SK-N-SH (cell line): ENCODE measurements at regions not wholly inside any gene's neighbourhood (a gene's known extent, or its start where the extent isn't known, plus 50 kb on each side); places are given as distances from the start of the nearest gene placed in this dataset.

Experiments
- CTCF ChIA-PET: fragments of 300-600, 350-600 bp; formaldehyde crosslinking; extraction: SDS; loops from one replicate; lab custom pipeline; 2021; lab: Yijun Ruan, JAX
- POLR2A ChIA-PET: fragments of 350-600 bp; sonication (Branson Sonifier 250); formaldehyde crosslinking; extraction: SDS; loops from one replicate; lab custom pipeline; 2020; ENCODE audit warnings: antibody characterized with exemption, inconsistent platforms; lab: Yijun Ruan, JAX
- DNase-seq: peaks from one replicate; pipeline ENCODE4 v3.0.0; 2012
- H2AFZ ChIP-seq: fragments of 200-600 bp; sonication (generic); 2 replicates; pipeline ENCODE4 v1.8.1; 2016; ENCODE audit warnings: antibody characterized with exemption, mild to moderate bottlenecking, low read depth
- H3F3A ChIP-seq: fragments of 200-600 bp; sonication (generic); replicated peaks from 2 replicates; pipeline ENCODE3; 2016; ENCODE audit warnings: antibody characterized with exemption, mild to moderate bottlenecking; ENCODE audit not compliant: insufficient read depth
- H3K27ac ChIP-seq, 2 experiments: fragments of 200-500 bp in 1 of 2; fragments of 200-600 bp in 1 of 2; sonication (Bioruptor generic) in 1 of 2; sonication (generic), shearing (Covaris generic) in 1 of 2; 2 replicates each; pipeline versions ENCODE4 v1.5.1 to v1.6.1; 2014 to 2016; ENCODE audit warnings: low read depth in 2 of 2, inconsistent platforms in 1 of 2, low read length in 1 of 2, mild to moderate bottlenecking in 1 of 2, mixed read lengths in 1 of 2
- H3K27me3 ChIP-seq: fragments of 200-600 bp; sonication (generic), shearing (Covaris generic); 2 replicates; pipeline ENCODE4 v1.6.1; 2016; ENCODE audit warnings: mixed run types; ENCODE audit not compliant: insufficient read depth
- H3K36me3 ChIP-seq, 2 experiments: fragments of 200-500 bp in 1 of 2; fragments of 200-600 bp in 1 of 2; sonication (Bioruptor generic) in 1 of 2; sonication (generic) in 1 of 2; replicated peaks in 1 of 2; 2 replicates each; pipeline versions ENCODE3 to v1.5.1; 2014 to 2016; ENCODE audit warnings: low read length in 1 of 2, mild to moderate bottlenecking in 1 of 2; ENCODE audit not compliant: insufficient read depth in 2 of 2, control insufficient read depth in 1 of 2
- H3K4me1 ChIP-seq, 2 experiments: fragments of 200-500 bp in 1 of 2; fragments of 200-600 bp in 1 of 2; sonication (Bioruptor generic) in 1 of 2; sonication (generic), shearing (Covaris generic) in 1 of 2; 2 replicates each; pipeline versions ENCODE4 v1.5.1 to v1.6.1; 2014 to 2016; ENCODE audit warnings: low read depth in 1 of 2, low read length in 1 of 2, mixed run types in 1 of 2; ENCODE audit not compliant: insufficient read depth in 2 of 2, control insufficient read depth in 1 of 2
- H3K4me2 ChIP-seq: fragments of 200-600 bp; sonication (generic), shearing (Covaris generic); 2 replicates; pipeline ENCODE4 v1.6.1; 2017; ENCODE audit warnings: mixed run types
- H3K4me3 ChIP-seq, 2 experiments: fragments of 200-500 bp in 1 of 2; fragments of 200-600 bp in 1 of 2; sonication (Bioruptor generic) in 1 of 2; sonication (generic), shearing (Covaris generic) in 1 of 2; 2 replicates each; pipeline versions ENCODE4 v1.5.1 to v1.8.1; 2014 to 2016; ENCODE audit warnings: low read depth in 2 of 2, inconsistent platforms in 1 of 2, low read length in 1 of 2, mild to moderate bottlenecking in 1 of 2, mixed read lengths in 1 of 2, moderate library complexity in 1 of 2
- H3K79me2 ChIP-seq: fragments of 200-600 bp; sonication (generic); 2 replicates; pipeline ENCODE4 v1.8.1; 2017; ENCODE audit warnings: mild to moderate bottlenecking; ENCODE audit not compliant: insufficient read depth
- H3K9ac ChIP-seq: fragments of 200-600 bp; sonication (generic); 2 replicates; pipeline ENCODE4 v1.6.1; 2017; ENCODE audit warnings: mixed run types
- H3K9me2 ChIP-seq: fragments of 200-600 bp; sonication (generic); 2 replicates; pipeline ENCODE4 v1.6.1; 2017; ENCODE audit warnings: mixed run types
- H3K9me3 ChIP-seq: fragments of 200-600 bp; sonication (generic); 2 replicates; pipeline ENCODE4 v1.6.1; 2017; ENCODE audit warnings: mixed run types, mild to moderate bottlenecking, moderate library complexity
- H4K20me1 ChIP-seq: fragments of 200-600 bp; sonication (generic); 2 replicates; pipeline ENCODE4 v1.6.1; 2017; ENCODE audit warnings: mild to moderate bottlenecking, mixed run types; ENCODE audit not compliant: insufficient read depth
- EP300 ChIP-seq, 2 experiments: IDR thresholded peaks; 2 replicates each; pipeline versions ENCODE4 v1.4.0 to v1.6.1; 2012; ENCODE audit warnings: borderline replicate concordance in 1 of 2, low read depth in 1 of 2, low read length in 1 of 2
- FOSL2 ChIP-seq: IDR thresholded peaks from 2 replicates; pipeline ENCODE4 v1.4.0; 2012; ENCODE audit warnings: low read depth, mild to moderate bottlenecking, moderate library complexity, borderline replicate concordance
- FOXJ3 ChIP-seq: sonication (generic); formaldehyde crosslinking; IDR thresholded peaks from 2 replicates; pipeline ENCODE4 v1.5.1; 2020; ENCODE audit warnings: mild to moderate bottlenecking, missing genetic modification reagents
- GABPA ChIP-seq: IDR thresholded peaks from 2 replicates; pipeline ENCODE4 v1.4.0; 2012; ENCODE audit warnings: low read depth, mild to moderate bottlenecking
- JUND ChIP-seq: IDR thresholded peaks from 2 replicates; pipeline ENCODE4 v1.4.0; 2012
- NFIC ChIP-seq: IDR thresholded peaks from 2 replicates; pipeline ENCODE4 v1.4.0; 2012; ENCODE audit warnings: borderline replicate concordance
- NRF1 ChIP-seq: IDR thresholded peaks from 2 replicates; pipeline ENCODE4 v1.6.1; 2012; ENCODE audit warnings: low read depth, mild to moderate bottlenecking, low read length
- PBX3 ChIP-seq: IDR thresholded peaks from 2 replicates; pipeline ENCODE4; 2012
- RAD21 ChIP-seq: IDR thresholded peaks from 2 replicates; pipeline ENCODE4 v1.6.1; 2012; ENCODE audit warnings: mild to moderate bottlenecking, low read length
- RFX5 ChIP-seq: IDR thresholded peaks from 2 replicates; pipeline ENCODE4 v1.6.1; 2012; ENCODE audit warnings: mild to moderate bottlenecking, improper control_type of control experiment, low read length
- TCF12 ChIP-seq: IDR thresholded peaks from 2 replicates; pipeline ENCODE4 v1.4.0; 2012
- USF2 ChIP-seq: fragments of 150-350 bp; IDR thresholded peaks from 2 replicates; pipeline ENCODE4 v1.6.1; 2017; ENCODE audit warnings: antibody characterized with exemption, low read length, low read depth, borderline replicate concordance
- ZBTB33 ChIP-seq: IDR thresholded peaks from 2 replicates; pipeline ENCODE4 v1.4.0; 2012; ENCODE audit warnings: low read depth, borderline replicate concordance
- WGBS: methylation state at CpG from one replicate; pipeline ENCODE4 v1.1.6; 2017; ENCODE audit warnings: low lambda C conversion rate; 5-methylcytosine and 5-hydroxymethylcytosine counted together
- TF ChIP-seq, protein P1 (sequence below): IDR thresholded peaks from 2 replicates; pipeline ENCODE4 v1.4.0; 2012; ENCODE audit warnings: low read depth, borderline replicate concordance
- TF ChIP-seq, protein P2 (sequence below): IDR thresholded peaks from 2 replicates; pipeline ENCODE4 v1.4.0; 2012; ENCODE audit warnings: low read depth

- H3K4me2 ChIP-seq, result no peak overlapping the region
- CTCF ChIA-PET, result interaction anchor here (0.7 to 1.6 kb wide), 3 partner anchors 20 to 750 kb away, joined by 3 to 6 read pairs (median 5); no protein-coding TSS in a partner anchor
- H3K36me3 ChIP-seq, result no peaks in the 10 kb centered on the region
- DNase-seq, result no peak
- H3K4me1 ChIP-seq, result peaks cover 4 to 16% of the 10 kb centered on the region in 2 experiments; a peak in 3 of 4 replicates
- no peak overlapping the region for H3K27ac ChIP-seq
- no peaks in the 10 kb centered on the region for H3K9me3 ChIP-seq
- H3K79me2 ChIP-seq, result no peaks in the 10 kb centered on the region
- H3K4me3 ChIP-seq, result 0 out of 4 replicates have a peak overlapping the region, but pooled peaks of 1 of the 2 experiments have one; percentile 15
- no peaks in the 10 kb centered on the region for H4K20me1 ChIP-seq
- H3K9ac ChIP-seq, result no peak overlapping the region
- TF ChIP-seq NRF1, result no peak
- TF ChIP-seq FOXJ3, result no peak
- TF ChIP-seq TCF12, result no peak
- TF ChIP-seq EP300 (IDR thresholded peaks at IDR 0.05; ENCODE audit: borderline replicate concordance in 1 of 2, low read depth in 1 of 2, low read length in 1 of 2), result no peak
- no peak for TF ChIP-seq USF2
- no peak for TF ChIP-seq GABPA
- TF ChIP-seq, protein P1, sequence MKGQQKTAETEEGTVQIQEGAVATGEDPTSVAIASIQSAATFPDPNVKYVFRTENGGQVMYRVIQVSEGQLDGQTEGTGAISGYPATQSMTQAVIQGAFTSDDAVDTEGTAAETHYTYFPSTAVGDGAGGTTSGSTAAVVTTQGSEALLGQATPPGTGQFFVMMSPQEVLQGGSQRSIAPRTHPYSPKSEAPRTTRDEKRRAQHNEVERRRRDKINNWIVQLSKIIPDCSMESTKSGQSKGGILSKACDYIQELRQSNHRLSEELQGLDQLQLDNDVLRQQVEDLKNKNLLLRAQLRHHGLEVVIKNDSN, result no peak
- no peak for TF ChIP-seq RAD21
- no peak for TF ChIP-seq RFX5
- TF ChIP-seq, protein P2, sequence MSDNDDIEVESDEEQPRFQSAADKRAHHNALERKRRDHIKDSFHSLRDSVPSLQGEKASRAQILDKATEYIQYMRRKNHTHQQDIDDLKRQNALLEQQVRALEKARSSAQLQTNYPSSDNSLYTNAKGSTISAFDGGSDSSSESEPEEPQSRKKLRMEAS, result no peak
- TF ChIP-seq ZBTB33, result no peak
- TF ChIP-seq FOSL2, result peak; percentile 35; the same call in 1 of the 2 replicates
- TF ChIP-seq PBX3, result no peak
- no peak for TF ChIP-seq NFIC
- peak; percentile 23; the same call in 1 of the 2 replicates for TF ChIP-seq JUND
- POLR2A ChIA-PET, result interaction anchor here (0.6 kb wide), 1 partner anchor 8 kb away, joined by 4 read pairs; no protein-coding TSS in a partner anchor
- WGBS, result 23% methylated on average over 8 of the region's 8 CpGs
- H3F3A ChIP-seq, result no peaks in the 10 kb centered on the region
- no peak overlapping the region for H2AFZ ChIP-seq
- no peaks in the 10 kb centered on the region for H3K9me2 ChIP-seq
- no peaks in the 10 kb centered on the region for H3K27me3 ChIP-seq
Observed at GRCh38 chr2:158004126-158004764, 97.4 kb upstream of the UPP2 start.
